ENCODE measurements at regions not wholly inside any gene's neighbourhood (a gene's known extent, or its start where the extent isn't known, plus 50 kb on each side); places are given as distances from the start of the nearest gene placed in this dataset.

DNA sequence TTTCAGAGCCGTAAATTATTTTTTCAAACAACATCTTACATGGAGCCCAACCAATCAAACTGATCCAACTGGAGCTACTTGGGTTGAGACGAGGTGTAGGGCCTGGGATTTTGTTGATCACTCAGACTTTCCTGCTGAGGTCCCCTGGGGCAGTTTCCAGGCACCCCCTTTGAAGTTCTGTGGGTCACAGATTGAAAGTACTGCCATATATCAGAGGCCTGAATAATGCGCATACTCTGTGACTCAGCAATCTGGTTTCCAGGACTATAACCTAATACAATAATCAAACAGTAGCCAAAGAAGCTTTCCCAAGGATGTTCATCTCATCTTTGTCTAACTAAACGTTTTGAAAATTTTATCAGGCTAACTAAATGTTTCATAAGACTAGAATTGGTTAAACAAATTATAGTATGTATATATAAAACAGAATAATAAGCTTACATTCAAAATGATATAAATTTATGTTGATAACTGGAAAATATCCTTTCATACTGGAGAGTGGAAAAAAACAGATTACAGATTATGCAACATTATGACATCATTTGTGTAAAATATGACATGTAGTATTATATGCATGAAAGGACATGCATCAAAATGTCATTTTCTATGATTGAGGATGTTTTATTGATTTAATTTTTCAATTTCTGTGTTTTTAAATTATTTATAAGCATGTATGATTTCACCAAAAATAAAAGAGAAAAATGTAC, 617.1 kb downstream of the NTRK3 start:
- no peaks in the 10 kb centered on the region for H3K27me3 ChIP-seq
- no peak for TF ChIP-seq POLR2AphosphoS5 (IDR thresholded peaks at IDR 0.05)
- DNase-seq (ENCODE audit: extremely low spot score): no peak
- H3K9me3 ChIP-seq: no peaks in the 10 kb centered on the region
- no peaks in the 10 kb centered on the region for H3K36me3 ChIP-seq
- no peak overlapping the region for H3K27ac ChIP-seq (replicated peaks in 1 of 4)
- no peaks in the 10 kb centered on the region for H3K4me1 ChIP-seq
- 74% methylated on average over 4 of the region's 4 CpGs for WGBS
- intact Hi-C loops (cut with DNase I): no loop called here
- no peak overlapping the region for H3K4me3 ChIP-seq

DNA sequence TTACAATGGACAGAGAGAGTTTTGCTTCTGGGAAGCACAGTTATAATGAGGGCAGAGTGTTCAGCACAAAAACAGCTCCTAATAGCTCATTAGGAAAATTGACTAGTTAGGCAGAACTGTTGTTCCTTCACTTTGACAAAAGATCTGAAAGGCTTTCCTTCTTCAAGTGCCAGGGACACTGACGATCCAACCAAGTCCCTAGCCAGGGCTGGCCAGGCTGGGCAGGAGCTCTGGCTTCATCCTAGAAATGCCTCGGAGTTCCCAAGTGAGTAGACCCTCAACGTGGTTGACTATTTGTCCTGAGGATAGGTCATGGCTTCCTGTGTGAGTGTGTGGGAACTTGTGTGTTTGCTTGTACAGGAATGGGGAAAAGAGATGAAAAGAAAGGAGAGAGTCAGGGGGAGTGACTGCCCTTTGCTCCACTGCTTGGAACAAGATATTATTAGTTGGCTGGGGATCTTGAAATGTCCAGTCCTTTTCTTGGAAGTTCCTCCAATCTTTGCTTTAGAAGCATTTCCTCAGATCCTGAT, 617.9 kb downstream of the NTRK3 start:
- TF ChIP-seq EP300 (IDR thresholded peaks at IDR 0.05): no peak
- TF ChIP-seq, protein P1, sequence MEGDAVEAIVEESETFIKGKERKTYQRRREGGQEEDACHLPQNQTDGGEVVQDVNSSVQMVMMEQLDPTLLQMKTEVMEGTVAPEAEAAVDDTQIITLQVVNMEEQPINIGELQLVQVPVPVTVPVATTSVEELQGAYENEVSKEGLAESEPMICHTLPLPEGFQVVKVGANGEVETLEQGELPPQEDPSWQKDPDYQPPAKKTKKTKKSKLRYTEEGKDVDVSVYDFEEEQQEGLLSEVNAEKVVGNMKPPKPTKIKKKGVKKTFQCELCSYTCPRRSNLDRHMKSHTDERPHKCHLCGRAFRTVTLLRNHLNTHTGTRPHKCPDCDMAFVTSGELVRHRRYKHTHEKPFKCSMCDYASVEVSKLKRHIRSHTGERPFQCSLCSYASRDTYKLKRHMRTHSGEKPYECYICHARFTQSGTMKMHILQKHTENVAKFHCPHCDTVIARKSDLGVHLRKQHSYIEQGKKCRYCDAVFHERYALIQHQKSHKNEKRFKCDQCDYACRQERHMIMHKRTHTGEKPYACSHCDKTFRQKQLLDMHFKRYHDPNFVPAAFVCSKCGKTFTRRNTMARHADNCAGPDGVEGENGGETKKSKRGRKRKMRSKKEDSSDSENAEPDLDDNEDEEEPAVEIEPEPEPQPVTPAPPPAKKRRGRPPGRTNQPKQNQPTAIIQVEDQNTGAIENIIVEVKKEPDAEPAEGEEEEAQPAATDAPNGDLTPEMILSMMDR (IDR thresholded peaks at IDR 0.05): no peak
- no peak for TF ChIP-seq POLR2A (IDR thresholded peaks at IDR 0.05; ENCODE audit: low read depth)
- TF ChIP-seq POLR2AphosphoS5 (IDR thresholded peaks at IDR 0.05): no peak
- H3K36me3 ChIP-seq: no peaks in the 10 kb centered on the region
- H3K27me3 ChIP-seq: no peaks in the 10 kb centered on the region
- H3K9me3 ChIP-seq: no peaks in the 10 kb centered on the region
- no peak overlapping the region for H3K27ac ChIP-seq (replicated peaks in 1 of 4)
- WGBS: 85% methylated on average over 3 of the region's 3 CpGs
- intact Hi-C loops (cut with DNase I): no loop called here
- no peak for DNase-seq (ENCODE audit: extremely low spot score)
- H3K4me1 ChIP-seq: no peaks in the 10 kb centered on the region
- H3K4me3 ChIP-seq: no peak overlapping the region

DNA sequence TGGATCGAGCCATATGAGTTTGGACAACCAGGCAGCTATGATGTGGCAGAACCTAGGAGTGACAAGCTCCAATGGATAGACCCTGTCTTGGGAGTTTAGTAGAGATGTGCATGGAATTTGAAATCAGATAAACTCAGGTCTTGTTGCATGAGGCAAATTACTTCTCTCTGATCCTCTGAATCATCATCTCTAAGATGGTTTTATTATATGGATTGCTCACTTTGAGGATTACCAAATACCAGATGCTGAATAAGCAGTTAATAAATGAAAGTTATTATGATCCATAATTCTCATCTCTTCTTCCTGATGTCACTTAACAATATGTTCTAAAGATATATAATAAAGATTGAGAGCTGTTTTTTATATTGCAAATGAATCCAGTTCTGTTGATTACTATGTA, 622.2 kb downstream of the NTRK3 start:
- Histone ChIP-seq H3K4me3 (no peak overlapping the region), H3K27ac (replicated peaks in 1 of 4) (no peak overlapping the region), H3K9me3 (no peaks in the 10 kb centered on the region), H3K27me3 (no peaks in the 10 kb centered on the region), H3K36me3 (no peaks in the 10 kb centered on the region), H3K4me1 (no peaks in the 10 kb centered on the region)
- 86% methylated on average over 1 of the region's 1 CpG for WGBS
- TF ChIP-seq EP300 (IDR thresholded peaks at IDR 0.05) (no peak), POLR2A (IDR thresholded peaks at IDR 0.05; ENCODE audit: low read depth) (no peak), POLR2AphosphoS5 (IDR thresholded peaks at IDR 0.05) (no peak)
- TF ChIP-seq, protein P1 (IDR thresholded peaks at IDR 0.05): no peak
- no peak for DNase-seq (ENCODE audit: extremely low spot score)
- intact Hi-C loops (cut with DNase I): no loop called here

DNA sequence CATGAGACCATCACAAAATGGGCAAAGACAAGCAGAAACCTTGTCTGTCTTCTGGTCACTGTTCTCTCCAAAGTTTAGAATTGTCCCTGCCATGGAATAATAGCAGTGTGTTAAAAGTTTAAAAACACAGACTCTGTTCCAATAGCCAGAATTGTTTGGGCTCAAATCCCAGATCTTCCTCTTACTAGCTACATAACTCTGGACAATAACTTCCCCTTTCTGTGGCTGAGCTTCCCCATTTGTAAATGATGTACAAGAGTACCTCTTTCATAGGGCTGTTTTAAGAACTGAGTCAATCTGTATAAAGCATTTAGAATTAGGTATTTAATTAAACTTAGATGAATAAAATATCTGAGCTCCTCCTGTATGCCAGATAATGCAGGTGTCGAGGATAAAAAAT, 623.0 kb downstream of the NTRK3 start:
- TF ChIP-seq POLR2AphosphoS5 (IDR thresholded peaks at IDR 0.05): no peak
- H3K4me3 ChIP-seq: no peak overlapping the region
- DNase-seq (ENCODE audit: extremely low spot score): no peak
- no peaks in the 10 kb centered on the region for H3K27me3 ChIP-seq
- intact Hi-C loops (cut with DNase I): no loop called here
- no peaks in the 10 kb centered on the region for H3K36me3 ChIP-seq
- 96% methylated on average over 1 of the region's 1 CpG for WGBS
- no peaks in the 10 kb centered on the region for H3K9me3 ChIP-seq
- no peak overlapping the region for H3K27ac ChIP-seq (replicated peaks in 1 of 4)
- no peaks in the 10 kb centered on the region for H3K4me1 ChIP-seq

DNA sequence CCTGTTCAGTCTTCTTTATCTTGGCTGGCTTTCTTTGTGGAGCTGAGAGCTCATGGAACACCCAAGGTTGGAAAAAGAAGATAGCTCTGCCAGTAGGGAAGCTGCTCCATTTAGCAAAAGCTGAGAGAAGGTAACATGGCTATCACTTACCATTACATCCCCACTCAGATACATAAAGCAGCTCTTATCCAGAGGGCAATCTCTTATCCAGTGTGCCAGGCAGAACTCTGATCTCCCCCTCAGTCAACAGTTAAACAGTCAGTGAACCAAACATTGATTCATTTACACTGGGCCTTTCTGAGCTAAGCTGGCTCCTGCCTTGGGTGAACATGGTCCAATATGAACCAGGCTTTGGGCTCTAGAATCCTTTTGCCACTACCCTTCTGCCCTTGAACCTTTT, 624.2 kb downstream of the NTRK3 start:
- no peaks in the 10 kb centered on the region for H3K4me1 ChIP-seq
- no peak overlapping the region for H3K4me3 ChIP-seq
- no peak for DNase-seq (ENCODE audit: extremely low spot score)
- H3K27ac ChIP-seq (replicated peaks in 1 of 4): no peak overlapping the region
- H3K36me3 ChIP-seq: no peaks in the 10 kb centered on the region
- intact Hi-C loops (cut with DNase I): no loop called here
- TF ChIP-seq POLR2A (IDR thresholded peaks at IDR 0.05; ENCODE audit: low read depth): no peak
- TF ChIP-seq EP300 (IDR thresholded peaks at IDR 0.05): no peak
- TF ChIP-seq POLR2AphosphoS5 (IDR thresholded peaks at IDR 0.05): no peak
- TF ChIP-seq, protein P1 (IDR thresholded peaks at IDR 0.05): no peak
- no peaks in the 10 kb centered on the region for H3K9me3 ChIP-seq
- no peaks in the 10 kb centered on the region for H3K27me3 ChIP-seq

DNA sequence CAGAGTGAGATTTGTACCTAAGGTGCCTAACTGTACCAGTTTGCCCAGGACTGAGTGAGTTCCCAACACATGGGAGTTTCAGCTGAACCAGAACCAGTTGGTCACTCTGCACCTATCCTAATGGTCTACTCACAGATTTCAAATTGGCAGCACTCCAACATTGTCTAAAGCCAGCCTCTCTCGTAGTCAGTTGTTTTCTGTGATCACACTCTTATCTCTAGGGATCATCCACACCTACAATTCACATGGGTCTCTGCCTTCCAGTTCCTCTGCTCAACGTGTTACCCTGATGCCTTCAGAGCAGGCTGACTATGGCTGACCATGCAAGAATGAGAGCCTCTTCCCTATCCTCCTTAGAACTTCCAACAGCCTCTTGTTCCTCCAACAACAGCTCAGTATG, 624.8 kb downstream of the NTRK3 start:
- WGBS: 62% methylated on average over 2 of the region's 2 CpGs
- intact Hi-C loops (cut with DNase I): no loop called here
- TF ChIP-seq POLR2A (IDR thresholded peaks at IDR 0.05; ENCODE audit: low read depth) (no peak), EP300 (IDR thresholded peaks at IDR 0.05) (no peak), POLR2AphosphoS5 (IDR thresholded peaks at IDR 0.05) (no peak)
- TF ChIP-seq, protein P1 (IDR thresholded peaks at IDR 0.05): no peak
- Histone ChIP-seq H3K4me3 (no peak overlapping the region), H3K36me3 (no peaks in the 10 kb centered on the region), H3K27me3 (no peaks in the 10 kb centered on the region), H3K27ac (replicated peaks in 1 of 4) (no peak overlapping the region), H3K4me1 (no peaks in the 10 kb centered on the region), H3K9me3 (no peaks in the 10 kb centered on the region)
- no peak for DNase-seq (ENCODE audit: extremely low spot score)
